ENCODE measurements at regions not wholly inside any gene's neighbourhood (a gene's known extent, or its start where the extent isn't known, plus 50 kb on each side); places are given as distances from the start of the nearest gene placed in this dataset.

DNA sequence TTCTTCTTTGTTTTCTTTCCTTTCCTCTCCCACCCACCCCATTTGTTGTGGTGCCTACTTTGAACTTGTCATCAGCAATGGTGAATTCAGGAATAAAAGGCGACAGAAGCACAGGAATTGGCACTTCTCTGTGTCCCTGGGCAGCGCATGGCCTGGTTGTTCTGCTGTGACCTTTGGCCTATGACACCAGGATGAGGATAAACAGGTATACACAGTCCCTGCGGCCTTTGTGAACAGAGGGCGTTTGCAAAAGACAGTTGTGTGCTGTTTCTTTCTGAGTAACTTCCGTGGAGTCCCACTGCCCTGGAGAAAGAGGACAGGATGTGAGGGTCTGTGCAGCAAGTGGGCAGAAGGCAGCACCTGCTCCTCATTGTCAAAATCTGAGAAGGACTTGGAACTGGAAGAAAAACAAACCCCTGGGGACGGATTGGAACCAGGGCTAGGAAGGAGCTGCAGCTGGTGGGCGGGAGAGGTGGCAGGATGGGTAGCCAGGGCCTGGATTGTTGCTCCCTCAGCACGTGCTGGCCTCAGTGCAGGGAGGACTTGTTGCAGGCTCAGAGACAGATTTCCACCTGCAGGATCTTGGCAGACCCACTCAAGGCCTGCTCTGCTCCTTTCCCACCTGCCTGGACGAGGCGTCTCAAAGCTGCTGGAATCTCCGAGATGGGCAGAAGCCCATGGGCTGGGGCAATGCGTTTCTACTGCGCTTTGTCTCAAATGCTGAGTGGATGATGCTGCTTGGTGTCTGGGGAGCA lies 159.5 kb downstream of the ACKR3 start:
- no peak overlapping the region for H3K27ac ChIP-seq (ENCODE audit: extremely low read length, insufficient read depth, low read length)
- ChIA-PET CTCF (ENCODE audit: low intra/inter-chr PET ratio, low total read pairs) (no interaction called here), POLR2A (no interaction called here)
- peak; percentile 84 for ATAC-seq
- intact Hi-C loops (cut with micrococcal nuclease; ENCODE audit: unreplicated experiment), result no loop called here
- H3K79me2 ChIP-seq (ENCODE audit: insufficient read depth, low read length), result no peaks in the 10 kb centered on the region
- peaks cover 12% of the 10 kb centered on the region for H3K4me1 ChIP-seq (ENCODE audit: insufficient read depth, low read length)
- no peaks in the 10 kb centered on the region for H4K20me1 ChIP-seq (ENCODE audit: insufficient read depth, low read length)
- peak; percentile 44 for FAIRE-seq
- peak overlapping the region; percentile 33; the same call in 1 of the 2 replicates for H3K4me2 ChIP-seq (ENCODE audit: low read depth, low read length)
- no peak overlapping the region for H3K9ac ChIP-seq (ENCODE audit: insufficient read depth, low read depth, low read length)
- BruUV-seq (replicated peaks), result no TSS peak
- H3K9me3 ChIP-seq (ENCODE audit: low read length), result no peaks in the 10 kb centered on the region
- 35% methylated on average over 12 of the region's 13 CpGs for WGBS (ENCODE audit: low lambda C conversion rate)
- no peaks in the 10 kb centered on the region; a peak in 1 of 5 replicates for H3K27me3 ChIP-seq (ENCODE audit: control insufficient read depth in 1 of 2, insufficient read depth in 2 of 2, low read length in 2 of 2)
- H3K4me3 ChIP-seq (replicated peaks in 1 of 3; ENCODE audit: insufficient read depth in 1 of 3, low read depth in 2 of 3, low read length in 3 of 3), result no peak overlapping the region
- no peak overlapping the region for H2AFZ ChIP-seq (ENCODE audit: low read length)
- DNase-seq (ENCODE audit: low spot score), result peak; percentile 20
- H3K36me3 ChIP-seq (replicated peaks in 1 of 2; ENCODE audit: control insufficient read depth in 1 of 2, insufficient read depth in 2 of 2, low read length in 2 of 2), result no peaks in the 10 kb centered on the region
- in situ Hi-C loops (cut with HindIII; ENCODE audit: extremely low pct_ligation_motif_present, low pct_unique_long_range_greater_than_20kb), result no loop called here
- TF ChIP-seq ZNF605 (CRISPR knock-in tag; IDR thresholded peaks at IDR 0.05) (peak; percentile 44; the same call in 1 of the 2 replicates), ZFX (CRISPR knock-in tag; IDR thresholded peaks at IDR 0.05; ENCODE audit: low read depth) (peak; percentile 61), ZNF331 (CRISPR knock-in tag; IDR thresholded peaks at IDR 0.05) (peak; percentile 99), RXRB (CRISPR knock-in tag; IDR thresholded peaks at IDR 0.05; ENCODE audit: borderline replicate concordance) (peak; percentile 49; the same call in 1 of the 2 replicates), FOXP4 (CRISPR knock-in tag; IDR thresholded peaks at IDR 0.05) (peak; percentile 74), GFI1 (CRISPR knock-in tag; IDR thresholded peaks at IDR 0.05; ENCODE audit: borderline replicate concordance) (no peak), CHD2 (IDR thresholded peaks at IDR 0.05; ENCODE audit: low read depth, low read length) (no peak), ZNF850 (CRISPR knock-in tag; conservative IDR thresholded peaks at IDR 0.05) (no peak), ZNF687 (CRISPR knock-in tag; IDR thresholded peaks at IDR 0.05) (peak; percentile 40), MXD4 (CRISPR knock-in tag; IDR thresholded peaks at IDR 0.05) (no peak), ZMYM3 (CRISPR knock-in tag; IDR thresholded peaks at IDR 0.05) (peak; percentile 61; the same call in 1 of the 2 replicates), NR2F6 (IDR thresholded peaks at IDR 0.05) (peak; percentile 90), NR2F6 (CRISPR knock-in tag; IDR thresholded peaks at IDR 0.05) (peak; percentile 90), GABPA (IDR thresholded peaks at IDR 0.05; ENCODE audit: low read depth, low read length) (no peak), GABPA (CRISPR knock-in tag; IDR thresholded peaks at IDR 0.05; ENCODE audit: low read depth) (peak; percentile 57), THRA (CRISPR knock-in tag; IDR thresholded peaks at IDR 0.05; ENCODE audit: borderline replicate concordance) (peak; percentile 79; the same call in 1 of the 2 replicates), ZNF749 (CRISPR knock-in tag; IDR thresholded peaks at IDR 0.05; ENCODE audit: borderline replicate concordance) (no peak)
- TF ChIP-seq, protein P1, sequence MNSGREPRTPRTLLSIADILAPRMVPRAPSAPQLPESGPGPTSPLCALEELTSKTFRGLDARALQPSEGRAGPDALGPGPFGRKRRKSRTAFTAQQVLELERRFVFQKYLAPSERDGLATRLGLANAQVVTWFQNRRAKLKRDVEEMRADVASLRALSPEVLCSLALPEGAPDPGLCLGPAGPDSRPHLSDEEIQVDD (CRISPR knock-in tag; IDR thresholded peaks at IDR 0.05; ENCODE audit: borderline replicate concordance), result no peak

All from HepG2 (cell line).